Stimulated activated naive CD4-positive, alpha-beta T cell treated with Interleukin-2 at 50 U/mL for 16 hours (primary cell): ENCODE measurements at regions not wholly inside any gene's neighbourhood (a gene's known extent, or its start where the extent isn't known, plus 50 kb on each side); places are given as distances from the start of the nearest gene placed in this dataset.
"Not testable (repeated sequence)": the region's sequence is repeated elsewhere in the genome, so short reads cannot be mapped to it uniquely, and the experiment has no call there.

Experiments used
- DNase-seq: peaks from one replicate; lab custom pipeline; 2025; lab: John Stamatoyannopoulos, UW

DNA sequence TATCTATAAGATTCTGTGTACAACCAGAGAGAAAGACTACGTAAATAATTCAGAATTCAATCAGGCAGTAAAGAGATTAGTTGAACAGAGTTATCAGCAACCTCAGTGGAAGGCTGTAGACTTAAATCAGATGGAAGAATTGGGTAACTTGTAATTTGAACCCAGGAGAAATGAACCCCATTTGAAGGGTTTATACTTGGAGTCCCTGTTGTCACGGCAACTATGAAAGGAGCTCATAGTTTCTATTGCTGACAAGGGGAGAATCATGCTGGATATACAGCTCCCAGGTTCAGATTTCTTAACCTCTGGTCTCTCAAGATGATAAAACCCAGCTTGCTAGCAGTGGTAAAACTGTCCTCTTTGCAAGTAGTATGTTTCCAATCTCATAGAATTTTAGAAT, 54.4 kb upstream of the BMP4 start:
- no peak for DNase-seq

DNA sequence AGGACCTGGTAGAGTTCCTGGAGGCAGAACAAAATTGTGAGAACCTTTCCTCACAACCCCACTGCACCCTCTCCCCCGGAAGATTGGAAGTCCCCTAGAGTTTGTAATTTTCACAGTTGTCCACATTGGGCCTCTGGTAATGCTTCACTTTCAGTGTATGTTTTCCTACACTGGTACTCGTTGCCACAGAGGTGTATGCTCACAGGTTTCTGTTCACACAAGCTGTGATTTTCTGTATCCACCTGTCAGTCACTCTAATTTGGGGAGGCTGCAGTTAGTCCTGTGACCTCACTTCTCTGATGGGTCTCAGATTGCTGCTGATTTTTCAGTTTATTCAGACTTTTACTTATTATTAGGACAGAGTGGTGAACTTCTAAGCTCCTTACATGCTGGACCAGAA, 66.4 kb upstream of the BMP4 start:
- no peak for DNase-seq

DNA sequence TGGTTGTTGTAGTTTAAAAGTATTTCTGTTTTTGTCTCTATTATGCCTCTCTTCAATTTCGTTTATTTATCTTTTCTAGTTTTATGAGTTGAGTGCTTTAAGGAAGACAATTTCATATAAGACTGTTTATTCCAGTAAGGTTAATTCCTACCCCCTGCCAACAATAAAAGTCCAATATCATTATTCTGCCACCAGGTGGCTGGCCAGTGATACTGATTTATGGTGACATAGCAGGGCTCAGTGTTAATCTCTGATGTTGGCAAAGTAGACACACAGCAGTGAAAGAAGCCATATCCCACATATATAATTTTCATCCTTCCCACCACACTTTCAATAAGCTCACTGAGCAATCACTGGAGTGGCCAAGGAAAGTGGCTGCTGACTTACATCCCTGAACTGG, 69.0 kb upstream of the BMP4 start:
- no peak for DNase-seq

DNA sequence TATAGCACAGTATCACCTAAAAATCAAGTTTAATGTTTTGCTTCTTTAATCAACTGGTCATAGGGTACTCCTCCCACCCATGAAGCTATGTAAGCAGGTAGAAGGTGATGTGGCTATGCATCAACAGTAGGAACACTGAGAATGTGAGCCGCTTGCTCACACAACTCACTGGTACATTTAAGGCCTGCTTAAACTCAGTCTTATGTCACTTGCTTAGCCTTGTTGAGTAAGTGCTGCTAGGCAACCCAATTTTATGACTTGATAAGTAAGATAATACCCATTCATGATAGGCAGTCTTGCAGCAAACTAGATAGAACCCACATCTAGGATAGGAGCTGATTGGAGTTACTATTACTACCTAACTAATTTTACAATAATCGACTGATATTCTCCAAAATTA, 70.0 kb upstream of the BMP4 start:
- no peak for DNase-seq

DNA sequence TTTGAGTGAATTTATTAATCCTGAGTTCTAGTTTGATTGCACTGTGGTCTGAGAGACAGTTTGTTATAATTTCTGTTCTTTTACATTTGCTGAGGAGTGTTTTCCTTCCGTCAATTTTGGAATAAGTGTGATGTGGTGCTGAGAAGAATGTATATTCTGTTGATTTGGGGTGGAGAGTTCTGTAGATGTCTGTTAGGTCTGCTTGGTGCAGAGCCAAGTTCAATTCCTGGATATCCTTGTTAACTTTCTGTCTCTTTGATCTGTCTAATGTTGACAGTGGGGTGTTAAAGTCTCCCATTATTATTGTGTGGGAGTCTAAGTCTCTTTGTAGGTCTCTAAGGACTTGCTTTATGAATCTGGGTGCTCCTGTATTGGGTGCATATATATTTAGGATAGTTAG, 74.4 kb upstream of the BMP4 start:
- DNase-seq: not testable (repeated sequence)

DNA sequence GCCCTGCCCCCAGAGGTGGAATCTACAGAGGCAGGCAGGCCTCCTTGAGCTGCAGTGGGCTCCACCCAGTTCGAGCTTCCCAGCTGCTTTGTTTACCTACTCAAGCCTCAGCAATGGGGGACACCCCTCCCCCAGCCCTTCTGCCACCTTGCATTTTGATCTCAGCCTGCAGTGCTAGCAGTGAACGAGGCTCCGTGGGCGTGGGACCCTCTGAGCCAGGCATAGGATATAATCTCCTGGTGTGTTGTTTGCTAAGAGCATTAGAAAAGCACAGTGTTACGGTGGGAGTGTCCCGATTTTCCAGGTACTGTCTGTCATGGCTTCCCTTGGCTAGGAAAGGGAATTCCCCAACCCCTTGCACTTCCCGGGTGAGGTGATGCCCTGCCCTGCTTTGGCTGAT, 76.7 kb upstream of the BMP4 start:
- not testable (repeated sequence) for DNase-seq

DNA sequence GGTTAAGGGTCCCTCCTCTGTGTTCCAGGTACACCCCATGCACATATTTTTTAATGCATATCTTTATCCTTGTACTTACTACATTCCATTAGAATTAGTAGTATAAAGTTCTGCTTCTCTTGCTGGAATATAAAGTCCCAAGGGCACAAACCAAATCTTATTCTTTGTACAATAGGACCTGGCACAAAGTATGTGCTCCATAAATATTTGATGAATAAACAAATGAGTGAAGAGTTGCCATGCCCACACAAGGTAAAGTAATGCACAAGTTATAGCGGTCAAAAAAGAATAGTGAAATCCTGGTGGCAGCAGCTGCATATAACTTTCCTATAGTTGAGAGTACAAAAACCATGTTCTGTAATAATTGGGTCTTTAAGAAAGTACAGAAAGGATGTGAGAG, 82.1 kb upstream of the BMP4 start:
- DNase-seq: no peak

DNA sequence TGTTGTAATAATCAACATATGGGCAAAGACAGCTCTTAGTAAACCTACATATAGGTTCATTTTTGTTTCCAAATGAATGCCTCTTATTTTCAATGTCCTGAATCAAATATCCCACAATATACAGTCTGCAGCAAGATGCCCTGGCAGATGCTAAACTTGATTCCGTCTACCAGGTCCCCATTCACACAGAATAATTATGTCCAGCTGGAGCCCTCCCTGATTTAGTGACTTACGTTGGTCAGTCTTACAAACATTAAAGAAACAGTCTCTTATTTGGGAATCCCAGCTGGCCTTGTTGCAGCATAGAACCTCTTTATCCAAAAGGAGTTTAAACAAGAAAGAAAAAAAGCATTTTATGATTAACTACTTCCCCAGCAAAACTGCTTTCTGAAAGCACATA, 82.7 kb upstream of the BMP4 start:
- no peak for DNase-seq

DNA sequence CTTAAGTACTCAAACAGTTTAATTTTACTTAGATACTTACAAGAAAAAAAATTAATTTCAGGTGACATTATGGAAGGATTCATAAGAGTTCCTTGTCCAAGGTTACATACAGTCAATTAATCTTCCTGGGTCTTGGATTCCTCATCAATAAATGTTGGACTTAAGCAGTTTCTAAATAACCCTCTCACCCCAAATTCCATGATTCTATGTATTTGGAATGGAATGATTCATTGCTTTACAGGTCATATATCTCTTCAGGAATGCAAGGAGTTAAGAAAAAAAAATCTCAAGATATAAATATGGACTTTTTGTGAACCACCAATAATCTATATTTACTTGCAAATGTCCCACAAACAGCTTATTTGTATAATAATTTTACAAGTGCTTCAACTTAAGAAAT, 84.2 kb upstream of the BMP4 start:
- DNase-seq: no peak

DNA sequence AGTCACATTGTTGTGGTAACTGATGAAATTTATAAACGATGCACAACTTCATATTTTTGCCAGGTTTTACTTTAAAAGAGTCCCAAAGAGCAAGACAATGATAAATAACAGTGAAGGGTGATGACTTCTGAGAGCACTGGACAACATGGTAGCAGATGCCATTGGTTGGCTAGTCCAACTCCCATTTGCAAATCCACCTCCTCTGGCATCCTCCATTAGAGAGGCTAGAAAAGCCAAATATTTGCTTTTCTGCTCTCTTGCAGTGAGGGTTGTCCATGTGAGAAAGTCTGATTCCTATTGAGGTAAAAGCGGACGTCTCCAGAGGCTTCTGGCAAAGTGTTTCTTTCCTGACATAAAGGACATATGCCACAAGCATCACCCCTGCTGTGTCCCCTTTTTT, 89.6 kb upstream of the BMP4 start:
- DNase-seq: no peak

DNA sequence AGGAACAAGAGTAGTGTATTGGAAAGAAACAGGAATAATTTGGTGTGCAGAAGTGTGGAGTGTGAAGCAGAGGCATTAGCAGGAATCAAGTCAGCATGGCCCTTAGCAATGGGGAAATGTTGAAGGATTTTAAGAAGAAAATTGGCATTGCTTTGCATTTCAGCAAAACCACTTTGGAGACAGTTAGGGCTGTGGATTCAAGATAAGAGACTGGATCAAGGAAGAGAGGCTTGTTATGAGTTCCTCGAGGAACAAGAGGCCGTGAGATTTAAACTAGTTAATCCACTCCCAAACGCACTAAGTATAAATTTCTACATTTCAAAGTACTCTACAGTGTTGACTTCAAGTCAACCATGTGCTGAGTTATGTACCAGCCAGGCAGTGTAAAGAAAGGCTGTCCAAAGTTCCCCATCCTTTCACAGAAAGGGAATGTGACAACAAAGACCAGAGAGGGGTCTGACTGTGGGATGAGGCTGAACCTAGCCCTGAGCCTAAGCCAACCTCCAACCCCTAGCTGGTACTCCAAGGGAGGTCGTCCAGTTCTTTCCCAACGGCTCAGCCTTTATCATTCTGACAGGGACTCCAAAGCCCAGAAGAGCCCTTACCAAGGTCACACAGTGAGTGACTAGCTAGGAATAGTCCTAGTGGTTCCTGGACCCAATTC, 91.2 kb upstream of the BMP4 start:
- DNase-seq: no peak

DNA sequence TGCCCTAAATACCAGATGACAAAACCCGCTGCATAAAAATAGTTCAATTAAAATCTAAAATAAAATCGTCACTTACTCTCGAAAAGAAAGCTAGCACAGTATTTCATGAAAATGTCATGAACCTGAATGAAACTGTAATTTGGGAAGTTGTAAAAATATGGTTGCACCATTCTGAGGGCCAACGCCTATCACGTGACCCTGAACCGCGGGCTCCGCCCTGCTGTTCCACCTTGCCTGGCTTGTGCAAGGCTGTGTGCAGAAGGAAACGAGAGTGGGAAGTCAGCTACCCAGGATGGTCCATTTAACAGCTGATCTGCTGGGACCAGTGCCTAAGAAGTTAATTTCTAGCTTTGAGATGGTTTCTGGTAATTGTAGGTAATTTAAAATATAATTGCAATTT, 91.7 kb upstream of the BMP4 start:
- DNase-seq: no peak

DNA sequence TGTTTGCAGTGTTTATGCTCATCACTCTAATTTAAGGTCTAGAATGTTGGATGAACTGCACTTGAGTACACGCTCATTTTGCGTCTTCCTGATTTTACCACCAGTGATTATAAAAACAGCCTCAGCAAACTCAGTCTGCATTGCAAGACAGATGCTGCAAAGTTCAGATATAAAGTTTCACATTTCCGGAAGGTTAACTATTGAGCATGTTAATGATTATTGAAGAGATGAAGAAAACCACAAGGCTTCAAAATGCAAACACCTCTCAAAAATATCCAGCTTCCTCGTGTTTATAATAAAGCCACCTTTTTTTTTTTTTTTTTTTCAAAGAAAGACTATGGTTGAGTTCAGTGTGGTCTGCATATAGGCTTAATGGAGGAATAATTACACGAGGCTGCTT, 92.1 kb upstream of the BMP4 start:
- no peak for DNase-seq

DNA sequence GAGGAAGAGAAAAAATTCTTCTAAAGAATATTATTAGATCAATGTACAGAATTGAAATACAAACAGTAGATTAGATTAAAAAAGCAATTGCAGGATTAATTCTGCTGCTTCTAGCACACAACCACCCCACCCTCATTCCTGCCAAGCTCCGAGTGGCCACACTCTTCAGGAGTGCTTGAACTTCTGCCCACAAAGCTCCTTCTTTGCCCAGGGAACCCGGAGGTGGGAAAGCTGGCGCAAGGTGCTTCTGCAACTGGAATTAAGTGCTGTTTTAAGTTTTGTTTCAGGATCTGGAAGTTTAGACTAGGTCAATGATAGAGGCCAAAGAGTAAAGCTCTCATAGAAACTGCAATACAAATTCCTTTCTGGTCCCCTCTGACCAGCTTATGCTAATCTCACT, 94.1 kb upstream of the BMP4 start:
- no peak for DNase-seq

DNA sequence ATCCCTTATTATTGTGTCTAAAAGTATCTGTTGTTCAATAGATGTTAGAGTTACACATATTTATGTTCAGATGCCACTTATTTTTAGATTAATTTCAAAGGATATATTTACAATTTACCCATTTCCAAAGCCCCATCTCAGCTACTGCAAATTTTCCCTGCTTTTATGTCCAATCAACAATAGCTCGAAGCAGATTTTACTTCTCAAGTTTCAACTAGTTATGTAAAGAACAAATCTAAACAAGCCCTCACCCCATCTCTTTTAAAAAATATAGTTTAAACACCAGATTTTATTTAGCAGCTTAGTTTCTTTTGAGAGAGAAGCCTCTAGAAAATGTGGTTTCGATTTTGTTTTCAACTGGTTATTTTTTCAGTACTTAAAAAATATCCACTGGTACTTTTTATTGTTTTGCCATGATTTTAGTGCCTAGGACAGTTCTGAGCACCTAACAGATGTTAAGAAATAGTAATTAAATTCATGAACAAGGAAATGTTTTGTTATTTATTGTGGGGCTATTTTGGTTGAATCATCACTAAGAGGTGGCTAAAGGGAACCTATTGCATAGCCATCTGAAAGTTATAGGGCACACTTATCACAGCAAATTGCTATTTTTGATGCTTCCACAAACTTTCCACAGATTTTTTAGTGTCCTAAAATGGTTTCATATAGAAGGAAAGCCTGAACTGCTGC, 96.2 kb upstream of the BMP4 start:
- DNase-seq: no peak

DNA sequence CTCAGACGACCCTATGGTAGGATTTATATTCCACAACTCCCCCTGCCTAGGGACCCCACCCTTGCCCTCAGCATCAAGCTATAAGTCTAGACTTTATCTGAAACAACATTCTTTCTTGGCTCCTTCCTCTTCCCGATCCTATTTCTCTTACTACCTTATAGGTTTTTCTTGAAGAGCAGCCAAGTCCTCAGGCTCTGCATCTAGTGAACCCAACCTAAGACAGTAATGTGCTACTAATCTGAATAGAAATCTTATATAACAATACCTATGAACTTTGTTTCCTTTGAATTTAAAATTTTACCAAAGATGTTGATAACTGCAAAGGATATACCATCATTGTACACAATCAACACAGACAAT, 96.7 kb upstream of the BMP4 start:
- DNase-seq: no peak

DNA sequence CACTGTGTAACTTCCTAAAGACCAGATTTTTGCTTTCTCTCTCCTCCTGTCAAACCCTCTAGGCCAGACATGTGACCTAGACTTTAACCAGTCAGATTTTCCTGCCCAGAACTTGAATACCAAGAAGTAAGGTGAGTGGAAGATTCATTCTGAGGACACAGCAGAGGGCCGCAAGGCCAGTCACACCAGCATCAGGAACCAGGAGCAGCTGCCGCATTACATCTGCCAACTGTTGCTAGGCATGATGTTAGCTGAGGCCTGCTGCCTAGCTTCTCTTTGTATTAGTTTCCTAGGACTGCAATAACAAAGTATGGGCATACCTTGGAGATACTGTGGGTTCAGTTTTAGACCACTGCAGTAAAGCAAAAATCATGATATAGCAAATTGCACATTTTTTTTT, 101.9 kb upstream of the BMP4 start:
- no peak for DNase-seq

DNA sequence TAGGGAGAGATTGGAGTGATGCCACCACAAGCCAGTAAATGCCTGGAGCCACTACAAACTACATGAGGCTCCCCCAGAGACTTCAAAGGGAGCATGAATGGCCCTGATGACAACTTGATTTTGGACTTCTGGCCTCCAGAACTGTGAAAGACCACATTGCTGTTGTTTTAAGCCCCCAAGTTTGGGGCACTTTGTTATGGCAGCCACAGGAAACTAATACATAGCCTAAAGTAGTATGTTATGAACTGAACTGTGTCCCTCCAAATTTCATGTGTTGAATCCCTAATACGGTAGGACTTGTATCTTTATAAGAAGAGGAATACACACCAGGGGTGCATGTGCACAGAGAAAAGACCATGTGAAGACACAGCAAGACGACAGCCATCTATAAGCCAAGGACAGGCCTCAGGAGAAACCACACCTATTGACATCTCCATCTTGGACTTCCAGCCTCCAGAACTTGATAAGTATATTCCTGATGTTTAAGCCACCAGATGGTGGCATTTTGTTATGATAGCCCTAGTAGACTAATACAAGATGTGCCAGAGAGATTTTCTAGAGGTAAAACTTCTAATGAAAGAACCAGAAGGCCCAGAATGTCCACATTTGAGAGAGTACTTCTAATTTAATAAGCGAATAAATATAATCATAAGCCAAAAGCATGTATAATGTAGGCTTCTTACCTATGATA, 127.1 kb upstream of the BMP4 start:
- DNase-seq: no peak

DNA sequence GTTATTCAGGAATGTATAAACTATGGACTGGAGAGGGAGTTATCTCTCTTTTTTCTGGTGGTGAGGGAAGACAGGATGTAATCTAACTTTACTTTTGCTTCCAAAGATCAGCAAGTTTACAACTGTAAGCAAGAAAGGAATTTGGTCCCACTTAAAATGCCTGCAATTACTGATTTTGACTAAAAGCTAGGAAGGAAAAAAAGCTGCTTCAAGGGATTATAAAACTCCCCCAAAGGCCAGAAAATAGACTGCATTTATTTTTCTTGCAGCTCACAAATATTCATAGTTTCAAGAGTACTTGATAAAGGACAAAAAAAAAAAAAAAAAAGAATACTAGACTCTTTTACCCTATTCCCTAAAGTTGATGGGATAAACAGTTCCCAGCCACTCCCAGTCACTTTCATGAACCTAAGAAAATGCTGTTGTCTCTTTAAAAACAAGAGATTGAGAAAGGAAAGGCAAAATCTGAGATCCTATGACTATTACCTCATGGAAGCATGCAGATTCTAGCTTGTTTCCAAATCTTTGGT, 128.7 kb upstream of the BMP4 start:
- no peak for DNase-seq

DNA sequence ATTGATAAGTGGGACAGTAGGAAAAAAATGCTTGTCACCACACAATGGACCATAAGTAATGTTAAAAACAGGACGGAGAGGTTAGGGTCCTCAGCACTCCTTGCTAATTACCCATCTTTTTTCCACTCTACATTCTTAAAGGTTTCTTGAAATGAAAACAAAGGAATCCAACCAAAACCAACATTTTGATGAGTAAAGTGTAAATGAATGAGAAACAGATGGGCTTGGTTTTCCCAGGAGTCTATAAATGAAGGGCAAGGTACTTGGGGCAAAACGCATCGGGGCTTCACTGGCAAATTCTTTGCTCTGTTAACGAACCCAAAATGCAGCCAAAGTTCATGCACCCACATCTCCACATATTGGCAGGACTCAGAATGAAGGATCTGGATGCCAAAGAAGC, 129.2 kb upstream of the BMP4 start:
- no peak for DNase-seq

DNA sequence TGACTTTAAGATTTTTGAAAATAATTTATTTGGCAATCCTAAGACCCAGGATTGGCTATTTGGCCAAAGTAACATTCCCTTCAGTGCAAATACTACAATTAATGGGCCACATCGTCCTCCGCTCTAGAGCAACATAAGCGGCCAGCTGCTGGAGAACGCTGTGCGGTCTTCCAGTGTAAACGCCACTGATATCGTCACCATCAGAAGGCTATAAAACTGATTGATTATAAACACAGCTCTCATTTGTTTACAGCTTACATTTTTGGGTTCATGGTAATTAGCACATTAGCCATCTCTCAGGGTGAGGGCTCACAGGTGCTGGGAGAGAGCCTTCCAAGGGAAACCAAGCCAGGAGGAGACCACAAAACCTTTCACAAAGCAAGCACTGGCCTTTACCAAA, 130.1 kb upstream of the BMP4 start:
- no peak for DNase-seq

DNA sequence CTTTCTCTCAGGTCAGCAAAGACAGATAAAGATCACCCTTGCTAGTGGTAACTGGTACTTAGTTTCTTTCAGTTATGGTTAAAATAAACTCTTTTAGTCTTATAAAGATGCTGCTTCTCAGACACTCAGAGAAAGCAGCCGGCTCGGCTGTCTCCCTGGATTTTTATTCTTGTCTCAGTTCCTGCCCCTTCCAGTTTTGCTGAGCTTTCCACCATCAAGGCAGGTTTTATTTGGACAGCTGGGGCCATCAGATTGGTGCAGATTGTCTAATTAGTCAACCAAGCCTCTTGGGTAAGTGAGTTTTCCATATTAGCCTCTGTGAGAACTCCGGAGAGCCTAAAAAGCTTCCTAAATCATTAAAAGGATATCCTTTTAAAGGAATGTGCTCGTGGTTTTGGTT, 130.8 kb upstream of the BMP4 start:
- no peak for DNase-seq

DNA sequence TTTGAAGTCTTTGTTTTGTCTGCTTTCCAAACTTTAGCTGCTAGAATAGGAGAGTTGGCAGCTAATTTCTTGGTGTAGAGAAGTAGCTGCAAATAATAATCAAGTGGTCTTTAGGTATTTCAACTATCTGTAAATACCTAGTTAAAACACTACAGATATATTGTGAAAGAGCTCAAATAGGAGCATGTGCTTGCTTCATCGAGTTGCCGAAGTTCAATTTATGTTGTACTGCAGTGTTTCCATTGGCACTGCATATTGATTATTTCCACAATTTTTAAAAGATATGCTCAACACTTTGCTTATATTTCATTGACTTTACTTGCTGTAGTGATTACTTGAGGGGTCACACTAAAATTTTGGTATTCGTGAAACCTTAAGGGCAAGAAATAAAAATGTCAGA, 131.6 kb upstream of the BMP4 start:
- DNase-seq: no peak

DNA sequence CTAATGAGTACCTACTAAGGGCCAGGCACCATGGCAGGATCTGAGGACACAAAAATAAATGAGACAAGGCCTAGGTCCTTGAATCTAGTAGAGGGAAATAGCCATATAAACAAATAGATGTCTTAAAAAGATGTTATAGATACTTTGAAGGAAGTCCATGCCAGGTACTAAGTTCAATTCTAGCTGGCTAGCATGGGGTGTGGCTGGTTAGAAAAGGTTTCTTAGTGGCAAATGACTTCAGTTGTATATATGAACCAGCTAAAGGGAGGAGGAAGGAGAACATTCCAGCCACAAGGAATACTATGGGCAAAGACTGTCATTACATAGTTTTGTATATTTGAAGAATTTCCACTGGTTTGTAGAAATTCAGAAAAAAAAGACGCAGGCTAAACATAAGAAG, 133.6 kb upstream of the BMP4 start:
- DNase-seq: no peak
